AG04449 (cell line): ENCODE measurements at regions not wholly inside any gene's neighbourhood (a gene's known extent, or its start where the extent isn't known, plus 50 kb on each side); places are given as distances from the start of the nearest gene placed in this dataset.

Source experiments
- CTCF ChIA-PET: fragments of 350-600 bp; formaldehyde crosslinking; extraction: SDS; loops from one replicate; lab custom pipeline; 2021; ENCODE audit warnings: antibody characterized with exemption; lab: Yijun Ruan, JAX
- POLR2A ChIA-PET: fragments of 400-600, 350-600 bp; formaldehyde crosslinking; extraction: SDS; loops from one replicate; lab custom pipeline; 2020; ENCODE audit warnings: antibody characterized with exemption, inconsistent platforms; lab: Yijun Ruan, JAX
- DNase-seq: peaks from one replicate; pipeline ENCODE4 v3.0.0-alpha.2; 2010; ENCODE audit warnings: low read depth, low spot score
- H3K4me3 ChIP-seq: 2 replicates; pipeline ENCODE4 v1.5.1; 2011; ENCODE audit warnings: low read depth, mild to moderate bottlenecking, control low read depth, low read length
- TF ChIP-seq, protein P1 (sequence below): IDR thresholded peaks from one replicate; pipeline ENCODE4 v1.5.1; 2011; ENCODE audit warnings: mild to moderate bottlenecking, moderate library complexity, low read length, control low read depth, inconsistent platforms; ENCODE audit not compliant: insufficient read depth; ENCODE audit errors: missing control alignments

DNA sequence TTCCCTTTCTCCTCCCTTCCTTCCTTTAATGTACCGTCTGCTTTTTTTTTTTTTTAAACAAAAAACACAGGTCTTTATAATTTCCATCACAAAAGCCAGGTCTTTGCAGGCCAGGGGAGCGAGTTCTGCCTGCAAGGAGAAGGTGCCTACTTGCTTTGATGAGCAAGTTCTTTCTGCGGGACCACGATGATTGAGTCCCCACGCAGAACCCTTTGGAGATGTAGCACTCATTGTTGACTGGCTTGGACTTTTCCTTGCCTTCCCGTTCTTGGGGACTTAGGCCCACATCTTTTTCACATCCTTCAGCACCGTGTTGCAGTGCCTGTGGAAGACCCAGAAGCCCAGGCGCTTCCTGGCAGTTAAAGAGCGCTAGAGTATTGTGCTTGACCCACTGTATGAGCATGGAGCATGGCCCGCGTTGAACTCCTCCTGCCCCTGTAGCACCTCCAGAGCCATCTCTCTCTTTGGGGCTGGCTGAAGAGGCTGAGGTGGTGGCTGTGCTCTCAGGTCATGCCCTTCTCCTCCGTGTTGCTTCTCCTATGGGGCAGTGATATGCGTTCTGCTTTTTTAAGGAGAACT lies 177.6 kb downstream of the EXOC5 start:
- TF ChIP-seq, protein P1, sequence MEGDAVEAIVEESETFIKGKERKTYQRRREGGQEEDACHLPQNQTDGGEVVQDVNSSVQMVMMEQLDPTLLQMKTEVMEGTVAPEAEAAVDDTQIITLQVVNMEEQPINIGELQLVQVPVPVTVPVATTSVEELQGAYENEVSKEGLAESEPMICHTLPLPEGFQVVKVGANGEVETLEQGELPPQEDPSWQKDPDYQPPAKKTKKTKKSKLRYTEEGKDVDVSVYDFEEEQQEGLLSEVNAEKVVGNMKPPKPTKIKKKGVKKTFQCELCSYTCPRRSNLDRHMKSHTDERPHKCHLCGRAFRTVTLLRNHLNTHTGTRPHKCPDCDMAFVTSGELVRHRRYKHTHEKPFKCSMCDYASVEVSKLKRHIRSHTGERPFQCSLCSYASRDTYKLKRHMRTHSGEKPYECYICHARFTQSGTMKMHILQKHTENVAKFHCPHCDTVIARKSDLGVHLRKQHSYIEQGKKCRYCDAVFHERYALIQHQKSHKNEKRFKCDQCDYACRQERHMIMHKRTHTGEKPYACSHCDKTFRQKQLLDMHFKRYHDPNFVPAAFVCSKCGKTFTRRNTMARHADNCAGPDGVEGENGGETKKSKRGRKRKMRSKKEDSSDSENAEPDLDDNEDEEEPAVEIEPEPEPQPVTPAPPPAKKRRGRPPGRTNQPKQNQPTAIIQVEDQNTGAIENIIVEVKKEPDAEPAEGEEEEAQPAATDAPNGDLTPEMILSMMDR = no peak
- no peak for DNase-seq
- ChIA-PET POLR2A (no interaction called here), CTCF (no interaction called here)
- H3K4me3 ChIP-seq = no peak overlapping the region

DNA sequence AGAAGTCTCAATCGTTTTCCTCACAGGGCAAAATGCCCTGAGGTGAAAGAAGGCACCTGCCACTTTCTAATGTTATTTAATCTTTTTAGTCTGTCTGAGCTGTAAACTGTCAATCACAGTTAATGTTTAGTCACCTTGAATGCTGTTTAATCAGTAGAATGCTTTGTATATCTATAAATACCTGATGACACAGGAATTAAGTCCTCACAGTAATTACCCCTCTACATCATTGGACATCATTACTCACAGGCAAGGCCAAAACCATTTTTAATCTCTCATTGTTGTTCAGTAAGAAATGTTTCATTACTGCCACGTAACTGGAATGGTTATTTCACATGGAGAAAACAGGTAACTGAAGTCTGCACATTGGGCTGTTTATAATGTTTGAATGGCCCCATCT lies 178.8 kb downstream of the EXOC5 start:
- H3K4me3 ChIP-seq = no peak overlapping the region
- ChIA-PET CTCF (no interaction called here), POLR2A (no interaction called here)
- DNase-seq = no peak
- TF ChIP-seq, protein P1 = no peak

DNA sequence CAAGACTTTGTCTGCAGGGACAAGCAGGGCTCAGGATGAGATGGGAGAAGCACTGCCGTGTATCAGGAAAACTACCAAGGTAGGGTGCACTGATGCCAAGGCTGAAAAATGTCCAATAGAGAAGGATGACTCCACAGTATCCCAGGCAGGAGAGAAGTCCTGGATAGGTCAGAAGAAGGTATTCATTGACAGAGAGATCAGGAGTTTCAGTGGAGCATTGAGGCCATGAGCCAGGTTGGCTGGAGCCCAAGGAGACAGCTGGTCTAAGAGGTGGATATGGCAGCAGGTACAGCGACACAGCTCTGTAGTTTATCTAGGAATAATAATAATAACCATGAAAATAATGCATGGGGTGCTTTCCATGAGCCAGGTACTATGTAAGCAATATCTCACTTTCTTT lies 180.9 kb downstream of the EXOC5 start:
- ChIA-PET CTCF (no interaction called here), POLR2A (no interaction called here)
- no peak overlapping the region for H3K4me3 ChIP-seq
- DNase-seq = no peak
- TF ChIP-seq, protein P1 = no peak

DNA sequence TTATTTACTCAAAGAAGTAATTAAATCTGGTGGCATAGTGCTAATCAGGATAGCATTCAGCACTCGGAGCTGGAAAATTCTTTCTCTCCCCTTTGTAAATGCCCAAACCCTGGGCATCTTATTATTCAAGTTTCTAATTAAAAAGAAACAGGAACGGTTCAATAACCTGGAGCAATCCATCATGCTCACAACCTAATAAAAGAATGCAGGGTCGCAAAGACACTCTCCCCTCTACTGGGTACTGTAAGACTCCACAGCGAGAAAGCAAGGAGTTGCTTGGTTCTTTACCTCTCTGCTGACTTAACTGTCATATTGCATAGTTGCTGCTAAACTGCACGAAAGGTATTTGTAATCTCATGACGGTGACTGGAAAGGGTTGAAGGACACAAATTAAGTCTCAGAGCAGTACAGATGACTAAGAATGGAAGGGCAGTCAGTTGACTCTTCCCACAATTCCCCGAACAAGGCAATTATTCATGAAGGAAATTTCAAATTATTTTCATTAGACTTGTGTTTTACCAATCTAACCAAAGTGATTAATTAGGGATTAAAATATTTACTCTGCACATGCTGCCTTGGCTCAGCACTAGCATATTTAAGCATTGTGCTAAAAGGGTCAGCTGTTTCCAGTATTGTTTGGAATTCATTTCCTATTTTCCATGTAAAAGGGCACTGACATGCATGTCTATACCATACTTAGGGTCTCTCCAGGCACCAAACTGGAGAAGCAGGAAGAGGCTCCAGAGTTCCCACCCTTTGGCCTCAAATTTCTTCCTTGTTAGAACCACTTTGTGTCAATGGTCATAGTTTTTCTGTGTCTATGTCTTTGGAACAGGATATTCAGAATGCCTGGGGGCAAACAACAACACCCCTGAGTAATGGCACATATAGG lies 182.2 kb downstream of the EXOC5 start:
- DNase-seq = no peak
- ChIA-PET POLR2A (no interaction called here), CTCF (no interaction called here)
- H3K4me3 ChIP-seq = no peak overlapping the region
- TF ChIP-seq, protein P1 = no peak

DNA sequence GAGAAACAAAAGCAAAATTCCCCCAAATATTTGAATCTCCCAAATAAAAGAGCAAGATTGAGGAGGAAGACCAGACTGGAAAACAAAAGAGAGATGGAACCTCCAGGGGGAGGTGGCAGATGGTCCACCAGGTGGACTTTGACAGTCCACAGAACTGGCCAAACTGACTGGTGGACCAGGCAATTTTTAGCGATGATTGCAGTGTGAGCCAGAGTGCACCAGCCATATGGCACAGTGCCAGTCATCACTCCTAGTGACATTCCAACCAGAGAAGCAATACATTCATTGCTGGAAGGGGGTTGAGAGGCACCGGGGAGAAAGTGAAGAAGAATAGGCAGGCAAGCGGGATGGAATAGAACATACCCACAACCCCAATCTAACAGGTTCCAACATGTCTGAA lies 182.9 kb downstream of the EXOC5 start:
- CTCF ChIA-PET = no interaction called here
- no peak for DNase-seq
- POLR2A ChIA-PET = no interaction called here

DNA sequence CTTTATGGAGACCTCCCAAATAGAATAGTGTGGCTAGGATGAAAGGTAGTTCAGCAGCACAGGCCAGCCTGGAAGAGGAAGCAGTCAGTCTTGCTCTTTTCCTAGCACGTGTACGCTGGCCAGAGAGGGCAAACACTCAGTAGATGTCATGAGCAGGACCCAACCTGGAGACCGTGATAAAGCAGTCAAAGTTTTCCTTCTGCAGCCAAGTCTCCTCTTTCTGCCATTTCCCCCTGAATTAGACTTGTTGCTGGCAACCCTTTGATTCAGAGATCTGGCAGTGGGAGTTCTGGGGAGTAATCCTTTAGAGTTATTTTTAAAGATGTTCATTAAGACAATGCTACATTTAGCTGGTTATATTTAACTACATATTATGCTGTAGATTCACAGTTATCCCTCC lies 183.7 kb downstream of the EXOC5 start:
- ChIA-PET CTCF (no interaction called here), POLR2A (no interaction called here)
- DNase-seq = no peak
- TF ChIP-seq, protein P1 = no peak
- no peak overlapping the region for H3K4me3 ChIP-seq

More for the DNA sequence above, 182.9 kb downstream of the EXOC5 start:
- TF ChIP-seq, protein P1 = no peak
- H3K4me3 ChIP-seq = no peak overlapping the region
